Right renal cortex interstitium (tissue), 3 donors: ENCODE measurements at regions not wholly inside any gene's neighbourhood (a gene's known extent, or its start where the extent isn't known, plus 50 kb on each side); places are given as distances from the start of the nearest gene placed in this dataset.
"Not testable (repeated sequence)": the region's sequence is repeated elsewhere in the genome, so short reads cannot be mapped to it uniquely, and the experiment has no call there.

Experiments
- DNase-seq, 3 donors: peaks; one replicate each; pipeline ENCODE4 v3.0.0-alpha.2; 2013; ENCODE audit warnings: low read depth in 3 of 3, low spot score in 2 of 3

DNA sequence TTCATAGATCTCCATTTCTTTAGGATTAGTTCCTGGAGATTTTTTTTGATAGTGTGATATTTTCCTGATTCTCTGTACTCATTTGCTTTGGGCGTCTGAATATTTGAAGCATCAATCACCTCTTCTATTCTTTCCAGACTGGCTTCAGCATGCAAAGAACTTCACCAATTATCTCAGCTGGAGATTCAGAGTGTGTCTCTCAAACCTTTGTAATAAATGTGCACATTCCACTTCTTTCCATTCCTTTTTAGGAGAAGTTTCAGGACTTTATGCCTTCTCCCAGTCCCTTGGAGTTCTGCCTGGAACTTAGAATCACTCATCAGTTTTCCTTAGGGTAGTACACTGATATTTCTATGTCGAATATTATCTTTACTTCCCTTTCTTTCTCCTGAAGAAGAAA lies 334.8 kb downstream of the TEX13C start:
- DNase-seq = no peak

DNA sequence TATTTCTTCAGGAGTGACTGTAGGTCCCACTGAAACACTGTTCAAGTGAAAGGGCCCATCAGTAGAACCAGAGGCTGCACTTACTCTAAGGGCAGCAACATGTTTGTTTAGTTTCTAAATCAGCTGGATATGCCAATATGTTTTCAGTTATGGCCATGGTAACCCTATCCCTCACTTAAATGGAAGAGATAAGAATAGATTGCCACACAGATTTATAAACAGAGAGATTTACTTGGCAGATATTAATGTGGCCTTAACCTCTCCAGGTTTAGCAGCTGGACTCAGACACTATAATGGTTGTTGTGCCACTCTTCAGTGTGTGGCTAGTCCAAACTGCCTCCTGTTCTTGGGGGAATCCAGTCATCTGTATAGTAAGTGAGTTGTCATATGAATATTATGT lies 354.1 kb downstream of the TEX13C start:
- no peak for DNase-seq

DNA sequence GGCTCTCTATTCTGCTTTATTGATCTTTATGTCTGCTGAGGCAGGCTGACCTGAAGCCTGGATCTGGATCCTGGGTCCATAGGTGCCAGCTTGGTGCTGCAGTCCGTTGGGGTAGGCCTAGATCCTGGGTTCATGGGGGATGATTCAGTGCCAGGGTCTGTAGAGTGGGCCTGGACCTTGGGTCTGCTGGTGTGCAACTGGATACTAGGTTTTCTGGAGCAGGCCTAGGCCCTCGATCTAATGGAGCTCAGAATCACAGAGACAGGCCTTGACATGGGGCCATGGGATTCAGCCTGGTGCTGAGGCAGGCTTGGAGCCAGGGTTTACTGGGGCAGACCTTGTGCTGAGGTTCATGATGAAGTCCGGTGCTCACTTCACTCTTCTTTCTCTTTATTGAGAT lies 358.6 kb downstream of the TEX13C start:
- no peak for DNase-seq

DNA sequence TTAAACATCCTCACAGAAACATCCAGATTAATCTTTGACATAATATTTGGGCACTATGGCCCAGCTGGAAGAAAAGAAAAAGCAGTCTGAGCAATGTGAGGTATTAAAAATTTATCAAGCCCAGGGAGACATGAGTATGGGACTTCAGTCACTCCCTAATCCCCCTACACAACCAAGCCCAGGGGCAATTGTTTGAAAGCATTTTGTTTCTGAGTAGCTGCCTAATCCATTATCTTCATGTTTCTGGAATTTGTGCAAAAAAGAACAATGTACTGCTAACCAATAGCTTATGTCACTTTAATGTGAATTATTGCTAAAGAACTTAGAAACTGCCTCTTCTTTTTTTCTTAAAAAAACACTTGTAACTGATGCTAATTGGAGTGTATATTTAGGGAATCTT lies 360.7 kb downstream of the TEX13C start:
- no peak for DNase-seq

DNA sequence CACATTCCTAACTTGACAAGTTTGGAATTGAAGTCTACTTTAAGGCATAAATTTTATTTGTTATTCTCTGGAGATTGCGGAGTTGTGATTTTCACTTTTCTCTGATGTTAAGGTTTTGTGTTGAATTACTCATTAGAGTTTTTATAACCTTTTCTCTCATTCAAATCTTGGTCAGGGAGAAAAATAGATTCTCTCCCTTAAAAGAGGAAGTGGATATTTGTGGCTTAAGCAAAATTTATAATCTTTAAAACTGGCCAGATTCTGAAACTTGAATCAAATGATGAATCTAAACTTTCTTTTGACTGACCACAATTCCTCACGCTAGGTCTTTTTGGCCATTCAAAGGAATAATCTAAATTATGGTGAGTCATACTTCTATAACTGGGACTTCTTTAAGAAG lies 361.4 kb downstream of the TEX13C start:
- DNase-seq = no peak

DNA sequence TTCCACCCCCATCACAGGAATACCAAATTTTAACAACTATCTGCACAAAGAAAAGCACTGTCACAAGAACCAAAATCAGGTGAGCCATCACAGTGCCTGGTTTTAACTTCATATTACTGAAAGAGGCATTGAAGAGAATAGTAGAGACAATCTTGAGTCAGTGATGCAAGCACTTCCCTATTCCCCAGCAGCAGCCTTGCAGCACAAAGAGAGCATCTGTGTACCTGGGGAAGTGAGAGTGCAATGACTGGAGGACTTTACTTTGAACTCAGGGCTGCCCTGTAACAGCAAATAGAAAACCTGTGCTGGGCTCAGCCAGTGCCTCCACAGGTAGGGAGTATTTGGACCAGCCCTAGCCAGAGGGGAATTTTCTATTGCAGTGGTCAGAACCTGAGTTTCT lies 361.8 kb downstream of the TEX13C start:
- no peak for DNase-seq

DNA sequence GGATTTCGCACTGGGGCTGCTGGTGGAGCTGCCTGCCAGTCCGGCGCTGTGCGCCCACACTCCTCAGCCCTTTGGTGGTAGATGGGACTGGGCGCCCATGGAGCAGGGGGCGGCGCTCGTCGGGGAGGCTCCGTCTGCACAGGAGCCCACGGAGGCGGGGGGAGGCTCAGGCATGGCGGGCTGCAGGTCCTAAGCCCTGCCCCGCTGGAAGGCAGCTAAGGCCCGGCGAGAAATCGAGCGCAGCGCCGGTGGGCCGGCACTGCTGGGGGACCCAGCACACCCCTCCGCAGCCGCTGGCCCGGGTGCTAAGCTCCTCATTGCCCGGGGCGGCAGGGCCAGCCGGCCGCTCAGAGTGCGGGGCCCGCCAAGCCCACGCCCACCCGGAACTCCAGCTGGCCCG lies 370.9 kb downstream of the TEX13C start:
- not testable (repeated sequence) for DNase-seq

DNA sequence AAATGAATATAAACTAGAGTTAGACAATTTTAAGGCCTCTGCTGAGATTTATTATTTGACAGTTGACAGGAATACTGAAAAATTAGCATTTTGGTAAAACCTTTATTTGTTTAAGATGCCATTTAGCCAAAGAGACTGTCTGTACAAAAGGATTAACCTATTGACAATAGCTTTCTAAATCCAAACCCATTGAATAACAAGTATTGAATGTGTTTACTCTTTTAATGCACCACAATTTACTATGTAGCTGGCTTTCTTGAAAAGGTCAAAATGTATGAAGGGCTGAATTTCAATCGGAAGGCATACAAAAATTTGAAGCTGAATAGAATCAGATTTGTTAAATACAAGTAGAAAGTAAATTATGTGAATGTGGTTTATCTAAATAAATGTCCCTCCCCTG lies 374.5 kb downstream of the TEX13C start:
- DNase-seq = no peak

DNA sequence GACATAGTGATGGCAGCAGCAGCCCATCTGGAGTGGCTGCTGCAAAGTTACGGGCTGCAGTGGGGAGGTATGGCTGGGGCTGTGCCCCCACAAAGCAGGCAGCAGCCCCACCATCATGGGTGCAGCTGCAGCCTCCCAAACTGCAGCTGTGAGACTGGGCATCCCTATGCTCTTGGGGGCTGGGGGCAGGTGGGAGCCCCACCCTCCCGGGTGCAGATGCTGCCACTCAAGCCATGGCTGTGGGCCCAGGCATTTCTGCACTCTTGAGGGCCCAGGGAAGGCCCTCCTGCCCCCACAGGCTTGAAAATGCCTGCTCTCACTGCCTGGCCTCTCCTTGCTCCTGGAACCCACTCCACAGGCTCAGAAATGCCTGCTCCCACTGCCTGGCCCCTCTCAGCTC lies 389.4 kb downstream of the TEX13C start:
- no peak for DNase-seq

DNA sequence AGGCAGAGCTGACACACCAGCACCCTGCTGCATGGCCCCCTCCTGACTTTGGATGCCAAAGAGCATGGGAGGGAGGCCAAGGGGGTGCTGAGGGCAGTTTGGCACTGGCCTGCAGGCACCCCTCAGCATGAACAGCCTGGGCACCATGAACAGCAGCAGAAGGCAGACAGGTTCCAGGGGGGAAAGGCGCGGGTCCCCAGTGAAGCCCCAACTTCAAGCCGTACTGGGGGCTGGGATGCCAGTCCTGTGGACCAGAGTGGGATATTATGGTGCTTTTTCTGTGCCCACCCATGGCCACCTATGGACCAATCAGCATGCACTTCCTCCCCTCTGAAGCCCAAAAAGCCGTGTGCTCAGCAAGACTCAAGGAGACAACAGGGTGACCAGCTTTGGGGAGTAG lies 389.9 kb downstream of the TEX13C start:
- no peak for DNase-seq

DNA sequence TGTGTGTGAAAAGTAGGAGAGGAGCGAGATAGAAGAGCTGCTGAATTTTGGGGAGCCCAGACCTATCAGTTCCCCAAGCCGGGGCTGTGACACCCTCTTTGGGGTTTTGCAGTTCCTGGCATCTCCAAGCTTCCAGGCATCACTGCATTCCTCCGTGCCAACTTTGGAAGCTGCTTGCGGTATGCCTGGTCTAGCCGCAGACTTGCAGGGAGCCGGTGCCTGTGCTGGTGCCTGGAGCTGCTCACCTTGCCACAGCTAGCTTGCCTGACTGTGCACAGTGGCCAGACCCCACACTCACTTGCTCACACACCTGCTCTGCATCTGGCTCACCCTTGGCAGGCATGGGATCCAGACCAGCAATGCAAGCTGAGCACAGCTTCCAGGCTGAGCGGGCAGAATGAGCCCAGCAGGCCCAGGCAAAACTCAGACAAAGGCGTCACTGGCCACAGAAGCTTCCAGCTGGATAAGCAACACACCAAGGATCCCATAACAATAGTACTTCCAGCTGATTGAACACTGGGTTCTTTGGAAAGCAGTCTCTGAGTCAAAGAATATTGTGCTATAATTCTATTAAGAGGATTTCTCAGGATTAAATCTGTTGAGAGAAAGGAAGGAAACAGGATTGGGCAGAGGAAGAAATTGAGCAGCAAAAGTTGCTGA lies 390.9 kb downstream of the TEX13C start:
- DNase-seq = no peak

DNA sequence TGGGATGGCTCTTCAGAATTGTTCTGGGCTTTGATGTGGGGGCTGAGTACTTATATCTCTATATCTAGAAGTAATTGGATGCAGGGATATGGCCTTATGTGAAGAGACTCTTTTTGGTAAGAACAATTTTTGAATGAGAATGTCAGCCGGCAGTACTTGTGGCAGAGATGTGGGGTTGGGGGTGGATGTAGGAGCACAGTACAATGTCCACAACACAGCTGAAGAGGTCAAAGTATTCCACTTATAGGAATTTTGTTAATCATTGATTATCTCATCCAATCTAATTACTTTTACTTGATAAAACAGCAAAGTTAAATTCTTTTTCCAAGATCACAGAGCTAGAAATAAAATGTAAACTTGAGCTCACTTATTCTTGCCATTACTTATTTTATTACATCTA lies 391.4 kb downstream of the TEX13C start:
- no peak for DNase-seq

DNA sequence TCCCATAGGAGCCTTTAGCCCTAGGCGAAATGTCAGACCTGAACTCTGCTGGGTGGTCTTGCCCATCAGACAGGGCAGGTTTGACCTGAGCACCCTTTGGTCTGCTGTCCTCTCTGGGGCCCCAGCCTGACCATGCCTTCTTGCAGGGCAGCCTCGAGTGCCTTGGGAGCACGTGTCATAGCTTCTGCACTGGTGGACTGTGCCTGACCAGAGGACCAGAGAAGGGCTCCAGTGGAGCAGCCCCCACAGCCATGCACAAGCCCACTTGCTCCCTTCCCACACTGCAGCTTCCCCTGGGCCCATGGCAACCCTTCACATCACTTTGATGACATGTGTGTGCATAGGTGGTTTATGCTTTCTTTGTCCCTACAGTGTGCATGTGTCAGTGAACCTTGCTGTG lies 394.0 kb downstream of the TEX13C start:
- no peak for DNase-seq

DNA sequence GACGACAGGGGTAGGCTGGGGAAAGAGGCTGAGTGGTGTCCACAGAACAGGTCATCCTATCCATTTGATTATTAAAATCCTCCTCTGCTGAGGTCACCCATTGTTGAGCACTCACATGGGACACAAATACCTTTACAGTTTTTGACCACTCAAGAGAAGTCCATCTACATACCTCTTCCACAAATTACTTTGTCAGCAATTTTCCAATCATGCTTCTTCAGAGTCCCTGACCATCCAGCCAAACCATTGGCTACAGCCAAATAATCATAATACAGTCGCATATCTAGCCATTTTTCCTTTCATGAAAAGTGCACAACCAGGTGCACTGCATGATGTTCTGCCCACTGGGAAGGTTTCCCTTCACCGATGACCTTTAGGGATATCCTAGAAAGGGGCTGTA lies 407.4 kb downstream of the TEX13C start:
- DNase-seq = no peak

DNA sequence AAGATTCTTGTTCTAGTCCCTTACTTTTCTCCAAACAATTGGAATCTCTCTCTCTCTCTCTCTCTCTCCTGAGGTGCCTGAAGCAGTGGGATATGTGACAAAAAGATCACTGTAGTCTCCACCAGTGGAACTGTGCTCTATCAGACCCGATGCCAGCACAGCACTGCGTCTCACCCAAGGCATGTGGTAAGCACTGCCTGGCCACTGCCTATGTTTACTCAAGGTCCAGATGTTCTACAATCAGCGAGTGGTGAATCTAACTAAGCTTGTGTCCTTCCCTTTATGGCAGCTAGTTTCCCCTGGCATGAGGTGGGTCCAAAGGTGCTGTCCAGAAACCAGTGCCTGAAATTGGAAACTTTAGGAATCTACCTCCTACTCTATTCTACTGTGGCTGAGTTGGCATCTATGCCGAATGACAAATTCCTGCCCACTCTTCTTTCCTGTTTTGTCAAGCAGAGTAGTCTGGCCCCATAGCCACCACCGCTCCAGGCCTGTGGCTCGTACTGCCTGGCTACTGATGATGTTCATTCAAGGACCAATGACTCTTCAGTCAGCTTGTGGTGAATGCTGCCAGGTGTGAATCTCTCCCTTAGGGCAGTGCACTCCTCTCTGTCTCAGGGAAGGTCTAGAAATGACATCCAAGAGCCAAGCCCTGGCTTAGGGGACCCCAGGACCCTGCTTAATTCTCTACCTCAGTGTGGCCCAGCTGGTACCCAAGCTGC lies 416.5 kb downstream of the TEX13C start:
- DNase-seq = no peak

DNA sequence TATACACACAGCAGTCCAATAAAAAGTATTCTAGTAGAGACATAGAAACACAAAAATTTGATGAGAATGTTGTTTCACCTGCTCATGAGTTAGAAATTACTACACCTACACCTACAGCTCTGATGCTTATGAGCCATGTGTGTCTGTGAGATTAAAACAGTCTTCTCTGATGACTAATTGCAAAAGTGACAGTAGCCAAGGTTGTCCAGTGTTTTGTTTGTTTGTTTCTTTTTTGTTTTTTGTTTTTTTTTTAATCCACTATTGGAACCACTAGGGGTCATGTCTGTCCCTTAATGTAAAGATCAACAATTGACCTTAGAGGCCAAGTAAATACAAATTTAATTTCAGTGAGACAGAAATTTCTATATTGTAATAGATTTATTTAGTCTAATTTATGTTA lies 423.1 kb downstream of the TEX13C start:
- no peak for DNase-seq

DNA sequence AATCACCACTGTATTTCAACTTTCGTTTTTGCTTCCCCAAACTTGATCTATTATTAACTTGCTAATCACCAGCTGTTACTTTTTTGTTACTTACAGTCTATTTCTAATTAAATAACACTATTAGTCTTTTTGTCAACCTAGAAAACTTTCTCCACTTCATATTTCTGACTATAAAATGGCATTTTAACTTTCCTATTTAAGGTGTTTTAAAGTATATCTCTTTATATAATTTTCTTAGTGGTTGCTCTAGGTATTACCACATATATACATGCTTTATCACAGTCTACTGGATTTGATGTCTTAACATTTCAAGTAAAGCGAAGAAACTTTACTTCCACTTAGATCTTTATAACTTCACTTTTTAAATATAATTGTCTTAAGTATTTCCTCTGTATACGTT lies 421.2 kb downstream of the DCAF12L2 start:
- no peak for DNase-seq

DNA sequence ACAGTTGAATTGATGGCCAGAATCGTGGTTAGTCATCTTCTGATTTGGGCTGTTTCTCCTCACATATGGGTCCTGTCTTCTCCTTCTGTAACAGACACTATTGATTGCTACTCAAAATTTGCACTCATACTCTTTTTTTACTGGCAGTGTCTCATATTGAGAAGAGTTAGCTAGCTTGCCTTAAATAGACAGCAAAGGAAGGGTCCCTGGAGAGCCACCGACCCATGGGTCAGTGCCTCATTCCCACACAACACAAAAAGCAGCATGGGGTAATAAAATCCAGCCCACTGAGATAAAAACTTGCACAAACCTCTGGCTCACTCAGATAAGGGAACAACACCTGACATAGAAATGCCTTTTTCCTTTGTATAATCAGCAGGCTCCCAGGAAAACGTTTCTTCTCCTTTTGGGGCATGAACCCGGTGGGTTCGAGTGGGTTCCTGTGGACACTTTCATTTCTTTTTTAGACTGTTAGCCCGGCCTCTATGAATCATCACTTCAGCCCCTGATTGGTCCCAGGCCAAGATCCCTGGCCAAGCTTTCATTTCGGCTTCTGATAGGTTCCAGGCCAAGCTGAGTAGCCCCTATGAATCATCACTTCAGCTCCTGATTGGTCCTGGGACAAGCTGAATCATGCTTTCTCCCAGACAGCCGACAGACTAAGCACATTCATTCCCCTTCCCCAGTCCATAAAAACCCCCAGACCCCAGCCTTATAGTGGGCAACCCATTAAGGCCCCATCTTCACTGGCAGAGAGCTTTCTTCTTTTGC lies 408.1 kb downstream of the DCAF12L2 start:
- no peak for DNase-seq

DNA sequence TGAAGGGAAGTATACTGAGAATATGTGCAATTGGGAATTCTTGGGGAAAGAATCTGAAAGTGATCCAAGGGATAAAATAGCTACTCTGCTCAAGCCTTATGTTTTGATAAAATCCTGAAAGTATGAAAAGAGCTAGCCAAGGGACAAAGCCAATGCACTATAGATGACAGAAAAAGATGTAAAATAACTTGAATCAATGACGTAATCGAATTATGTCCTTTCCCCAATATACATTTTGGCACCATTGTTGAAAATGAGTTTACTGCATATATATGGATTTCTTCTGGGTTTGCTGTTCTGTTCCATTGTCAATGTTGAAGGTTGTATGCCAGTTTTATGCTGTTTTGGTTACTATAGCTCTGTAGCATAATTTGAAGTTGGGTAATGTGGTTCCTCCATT lies 407.3 kb downstream of the DCAF12L2 start:
- no peak for DNase-seq

DNA sequence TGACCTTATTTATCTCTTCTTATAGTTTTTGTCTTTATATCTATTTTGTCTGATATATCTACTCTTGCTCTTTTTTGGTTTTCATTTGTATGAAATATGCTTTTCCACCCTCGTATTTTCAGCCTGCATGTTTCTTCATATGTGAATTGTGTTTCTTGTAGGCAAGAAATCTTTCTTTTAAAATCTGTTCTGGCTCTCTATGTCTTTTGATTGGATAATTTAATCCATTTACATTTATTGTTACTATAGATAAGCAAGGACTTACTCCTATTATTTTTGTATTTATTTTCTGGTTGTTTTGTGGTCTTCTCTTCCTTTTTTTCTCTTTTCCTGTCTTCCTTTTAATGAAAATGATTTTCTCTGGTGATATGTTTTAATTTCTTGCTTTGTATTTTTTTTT lies 403.1 kb downstream of the DCAF12L2 start:
- DNase-seq = no peak

DNA sequence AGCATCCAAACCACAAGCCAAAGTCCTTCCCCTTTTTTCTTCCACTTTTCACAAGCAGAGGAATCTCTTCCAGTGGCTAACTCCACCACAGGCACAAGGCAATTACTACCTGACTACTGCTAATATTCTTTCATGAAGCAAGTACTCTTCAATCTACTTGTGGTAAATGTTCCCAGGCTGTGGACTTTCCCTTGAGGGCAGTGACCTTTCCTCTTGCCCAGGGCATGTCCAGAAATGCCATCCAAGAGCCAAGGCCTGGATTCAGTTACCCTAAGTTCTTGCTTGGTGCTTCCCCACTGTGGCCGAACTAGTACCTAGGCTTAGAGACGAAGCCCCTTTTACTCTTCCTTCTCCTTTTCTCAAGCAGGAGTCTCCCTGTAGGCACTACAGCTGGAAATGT lies 400.7 kb downstream of the DCAF12L2 start:
- DNase-seq = no peak

DNA sequence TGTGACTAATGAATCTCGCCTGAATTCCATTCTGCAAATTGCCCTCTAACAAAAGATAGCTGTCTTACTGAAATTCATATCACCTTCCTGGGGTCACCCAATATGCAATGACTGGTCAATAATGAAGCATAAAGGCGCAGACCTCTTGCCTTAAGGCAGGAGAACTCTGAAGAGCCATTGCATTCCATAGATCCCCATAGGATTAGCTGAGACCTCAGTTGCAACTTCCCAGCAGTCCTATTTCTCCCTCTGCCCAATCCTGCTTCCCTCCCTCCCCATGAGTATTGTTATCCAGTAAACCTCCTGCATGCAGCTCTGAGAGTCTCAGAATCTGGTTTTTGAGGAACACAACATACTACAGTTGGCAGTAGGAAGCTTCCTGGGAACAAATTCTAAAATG lies 396.5 kb downstream of the DCAF12L2 start:
- DNase-seq = no peak
